ENCODE measurements at regions not wholly inside any gene's neighbourhood (a gene's known extent, or its start where the extent isn't known, plus 50 kb on each side); places are given as distances from the start of the nearest gene placed in this dataset.

- TF ChIP-seq CTCF (conservative IDR thresholded peaks at IDR 0.05 in 1 of 2, IDR thresholded peaks at IDR 0.05 in 1 of 2; ENCODE audit: extremely low read depth in 1 of 2, insufficient read depth in 1 of 2, low read depth in 1 of 2, low read length in 2 of 2) = no peak
- TF ChIP-seq EZH2 (IDR thresholded peaks at IDR 0.05; ENCODE audit: borderline replicate concordance, low read length) = no peak
Measured at GRCh38 chr7:25288556-25289307, 60.4 kb upstream of the NPVF start.
